PC-3 (cell line): ENCODE measurements at regions not wholly inside any gene's neighbourhood (a gene's known extent, or its start where the extent isn't known, plus 50 kb on each side); places are given as distances from the start of the nearest gene placed in this dataset.

Experiments
- EZH2 ChIP-seq: fragments of 300-600 bp; sonication (generic); IDR thresholded peaks from one replicate; pipeline ENCODE4 v1.6.1; 2017; ENCODE audit warnings: antibody characterized with exemption, mild to moderate bottlenecking, low read length; ENCODE audit not compliant: unreplicated experiment
- EZH2phosphoT487 ChIP-seq: fragments of 300-600 bp; sonication (generic); IDR thresholded peaks from 2 replicates; pipeline ENCODE4 v1.6.1; 2018; ENCODE audit warnings: mild to moderate bottlenecking, antibody characterized with exemption, low read length, borderline replicate concordance
- TF ChIP-seq, protein P1 (sequence below): fragments of 300-600 bp; sonication (generic); conservative IDR thresholded peaks from 2 replicates; pipeline ENCODE4 v1.5.1; 2017; ENCODE audit warnings: antibody characterized with exemption, low read depth, mild to moderate bottlenecking, low read length

GRCh38 chr19:28443361-28443760 lies 769.6 kb downstream of the UQCRFS1 start:
- TF ChIP-seq, protein P1, sequence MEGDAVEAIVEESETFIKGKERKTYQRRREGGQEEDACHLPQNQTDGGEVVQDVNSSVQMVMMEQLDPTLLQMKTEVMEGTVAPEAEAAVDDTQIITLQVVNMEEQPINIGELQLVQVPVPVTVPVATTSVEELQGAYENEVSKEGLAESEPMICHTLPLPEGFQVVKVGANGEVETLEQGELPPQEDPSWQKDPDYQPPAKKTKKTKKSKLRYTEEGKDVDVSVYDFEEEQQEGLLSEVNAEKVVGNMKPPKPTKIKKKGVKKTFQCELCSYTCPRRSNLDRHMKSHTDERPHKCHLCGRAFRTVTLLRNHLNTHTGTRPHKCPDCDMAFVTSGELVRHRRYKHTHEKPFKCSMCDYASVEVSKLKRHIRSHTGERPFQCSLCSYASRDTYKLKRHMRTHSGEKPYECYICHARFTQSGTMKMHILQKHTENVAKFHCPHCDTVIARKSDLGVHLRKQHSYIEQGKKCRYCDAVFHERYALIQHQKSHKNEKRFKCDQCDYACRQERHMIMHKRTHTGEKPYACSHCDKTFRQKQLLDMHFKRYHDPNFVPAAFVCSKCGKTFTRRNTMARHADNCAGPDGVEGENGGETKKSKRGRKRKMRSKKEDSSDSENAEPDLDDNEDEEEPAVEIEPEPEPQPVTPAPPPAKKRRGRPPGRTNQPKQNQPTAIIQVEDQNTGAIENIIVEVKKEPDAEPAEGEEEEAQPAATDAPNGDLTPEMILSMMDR: no peak
- TF ChIP-seq EZH2 (no peak), EZH2phosphoT487 (no peak)
